ENCODE measurements at regions not wholly inside any gene's neighbourhood (a gene's known extent, or its start where the extent isn't known, plus 50 kb on each side); places are given as distances from the start of the nearest gene placed in this dataset.

DNA sequence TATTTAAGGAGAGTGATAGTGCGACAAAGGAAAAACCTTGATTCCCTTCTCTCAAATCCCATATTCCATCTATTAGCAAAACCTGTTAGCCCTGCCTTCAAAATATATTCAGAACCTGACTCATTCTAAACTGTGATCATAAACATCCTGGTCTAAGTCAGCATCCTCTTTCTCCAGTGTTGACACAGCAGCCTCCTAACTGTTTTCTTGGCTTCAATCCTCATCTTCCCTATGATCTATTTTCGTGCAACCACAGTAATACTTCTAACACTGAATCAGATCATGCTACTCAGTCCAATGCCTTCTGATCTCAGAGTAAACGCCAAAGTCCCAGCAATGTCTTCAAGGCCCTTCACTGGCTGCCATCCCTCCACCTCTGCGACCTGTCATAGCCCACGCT is 785.1 kb downstream of the EDEM1 start:
- ChIA-PET POLR2A (no interaction called here), CTCF (ENCODE audit: low intra/inter-chr PET ratio) (no interaction called here)
- intact Hi-C loops (cut with micrococcal nuclease) (no loop called here), in situ Hi-C loops (cut with MboI) (no loop called here)
- Histone ChIP-seq H3K27ac (ENCODE audit: extremely low read depth, low read depth, low read length) (no peak overlapping the region), H3K9ac (ENCODE audit: insufficient read depth in 1 of 2, low read depth in 2 of 2, low read length in 2 of 2) (no peak overlapping the region), H3K9me3 (replicated peaks; ENCODE audit: control insufficient read depth, insufficient read depth, low read depth, low read length) (no peaks in the 10 kb centered on the region), H3K9me1 (ENCODE audit: control insufficient read depth, insufficient read depth, low read length) (no peaks in the 10 kb centered on the region), H3K36me3 (ENCODE audit: control insufficient read depth, insufficient read depth, low read length) (no peaks in the 10 kb centered on the region), H4K20me1 (replicated peaks; ENCODE audit: control insufficient read depth, insufficient read depth, low read length) (no peaks in the 10 kb centered on the region), H3K79me2 (ENCODE audit: control insufficient read depth, insufficient read depth, low read length) (no peaks in the 10 kb centered on the region), H3K4me2 (ENCODE audit: insufficient read depth, low read length) (no peak overlapping the region), H3K4me3 (no peak overlapping the region), H3K4me1 (replicated peaks in 1 of 2; ENCODE audit: control insufficient read depth in 2 of 2, insufficient read depth in 2 of 2, low read length in 2 of 2) (no peaks in the 10 kb centered on the region), H2AFZ (ENCODE audit: low read depth, low read length) (no peak overlapping the region), H3K27me3 (ENCODE audit: control insufficient read depth in 2 of 2, insufficient read depth in 2 of 2, low read length in 2 of 2) (peaks cover 0 to 2% of the 10 kb centered on the region in 2 experiments; a peak in 1 of 5 replicates)
- 0% methylated on average over 5 of the region's 5 CpGs for WGBS (ENCODE audit: insufficient coverage, low coverage, missing lambda C conversion rate)
- no peak for ATAC-seq
- no TSS peak for BruUV-seq (replicated peaks)
- FAIRE-seq = no peak
- DNase-seq (ENCODE audit: extremely low read depth in 1 of 4, low spot score in 3 of 4) = no peak
- TF ChIP-seq GATA2 (CRISPR knock-in tag; IDR thresholded peaks at IDR 0.05) (no peak), POLR2AphosphoS2 (IDR thresholded peaks at IDR 0.05; ENCODE audit: low read length) (no peak), ZFPM2 (CRISPR knock-in tag; IDR thresholded peaks at IDR 0.05) (no peak), ZBTB34 (CRISPR knock-in tag; IDR thresholded peaks at IDR 0.05) (no peak), ZNF224 (CRISPR knock-in tag; IDR thresholded peaks at IDR 0.05) (no peak), ZNF124 (CRISPR knock-in tag; IDR thresholded peaks at IDR 0.05) (no peak), E2F6 (IDR thresholded peaks at IDR 0.05; ENCODE audit: borderline replicate concordance in 1 of 2, extremely low read depth in 1 of 2, insufficient read depth in 1 of 2, insufficient read length in 1 of 2, low read depth in 1 of 2, low read length in 1 of 2, poor library complexity in 1 of 2, severe bottlenecking in 1 of 2) (no peak), ZNF165 (CRISPR knock-in tag; IDR thresholded peaks at IDR 0.05; ENCODE audit: borderline replicate concordance) (no peak), HMG20B (CRISPR knock-in tag; IDR thresholded peaks at IDR 0.05) (no peak), MAFK (IDR thresholded peaks at IDR 0.05; ENCODE audit: low read length) (no peak), ELF1 (tag; IDR thresholded peaks at IDR 0.05) (no peak), PATZ1 (CRISPR knock-in tag; IDR thresholded peaks at IDR 0.05; ENCODE audit: borderline replicate concordance) (no peak), ETV6 (IDR thresholded peaks at IDR 0.05; ENCODE audit: borderline replicate concordance in 1 of 2, low read depth in 2 of 2, low read length in 1 of 2) (no peak), ETV6 (CRISPR knock-in tag; IDR thresholded peaks at IDR 0.05; ENCODE audit: borderline replicate concordance) (no peak), SREBF2 (CRISPR knock-in tag; IDR thresholded peaks at IDR 0.05) (no peak), POLR2G (IDR thresholded peaks at IDR 0.05; ENCODE audit: low read depth, low read length) (no peak)
- TF ChIP-seq, protein P1, sequence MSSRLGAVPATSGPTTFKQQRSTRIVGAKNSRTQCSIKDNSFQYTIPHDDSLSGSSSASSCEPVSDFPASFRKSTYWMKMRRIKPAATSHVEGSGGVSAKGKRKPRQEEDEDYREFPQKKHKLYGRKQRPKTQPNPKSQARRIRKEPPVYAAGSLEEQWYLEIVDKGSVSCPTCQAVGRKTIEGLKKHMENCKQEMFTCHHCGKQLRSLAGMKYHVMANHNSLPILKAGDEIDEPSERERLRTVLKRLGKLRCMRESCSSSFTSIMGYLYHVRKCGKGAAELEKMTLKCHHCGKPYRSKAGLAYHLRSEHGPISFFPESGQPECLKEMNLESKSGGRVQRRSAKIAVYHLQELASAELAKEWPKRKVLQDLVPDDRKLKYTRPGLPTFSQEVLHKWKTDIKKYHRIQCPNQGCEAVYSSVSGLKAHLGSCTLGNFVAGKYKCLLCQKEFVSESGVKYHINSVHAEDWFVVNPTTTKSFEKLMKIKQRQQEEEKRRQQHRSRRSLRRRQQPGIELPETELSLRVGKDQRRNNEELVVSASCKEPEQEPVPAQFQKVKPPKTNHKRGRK (tag; IDR thresholded peaks at IDR 0.05) = no peak
